RWPE2 (cell line): ENCODE measurements at regions not wholly inside any gene's neighbourhood (a gene's known extent, or its start where the extent isn't known, plus 50 kb on each side); places are given as distances from the start of the nearest gene placed in this dataset.

Experiments used
- ATAC-seq: fragments of 200-7000 bp; cut with Tn5 transposase; 3 replicates; pipeline ENCODE4 v1.9.1; 2021; ENCODE audit warnings: low read depth
- DNase-seq: peaks from one replicate; pipeline ENCODE4 v3.0.0-alpha.2; 2020; ENCODE audit warnings: low spot score
- H3K27ac ChIP-seq: fragments of 450-650 bp; 2 replicates; pipeline ENCODE4 v1.5.1; 2017; ENCODE audit warnings: mild to moderate bottlenecking; ENCODE audit not compliant: poor library complexity, severe bottlenecking
- H3K27me3 ChIP-seq: fragments of 250-450 bp; sonication (Bioruptor Pico); 2 replicates; pipeline ENCODE4 v1.5.1; 2021; ENCODE audit warnings: mild to moderate bottlenecking, moderate library complexity; ENCODE audit not compliant: insufficient read depth, poor library complexity, severe bottlenecking
- H3K36me3 ChIP-seq: fragments of 250-450 bp; sonication (Bioruptor Pico); 2 replicates; pipeline ENCODE4 v1.5.1; 2020; ENCODE audit warnings: low read depth, mild to moderate bottlenecking, moderate library complexity
- H3K4me1 ChIP-seq: fragments of 250-450 bp; sonication (Bioruptor Pico); 2 replicates; pipeline ENCODE4 v1.5.1; 2021; ENCODE audit warnings: mild to moderate bottlenecking, moderate library complexity; ENCODE audit not compliant: insufficient read depth, poor library complexity, severe bottlenecking
- H3K4me3 ChIP-seq: fragments of 250-450 bp; sonication (Bioruptor Pico); 2 replicates; pipeline ENCODE4 v1.5.1; 2021; ENCODE audit warnings: mild to moderate bottlenecking, moderate library complexity; ENCODE audit not compliant: severe bottlenecking
- H3K9me3 ChIP-seq: fragments of 250-450 bp; sonication (Bioruptor Pico); 2 replicates; pipeline ENCODE4 v1.5.1; 2021; ENCODE audit warnings: mild to moderate bottlenecking, moderate library complexity; ENCODE audit not compliant: severe bottlenecking
- TF ChIP-seq, protein P1 (sequence below): fragments of 450-650 bp; IDR thresholded peaks from one replicate; pipeline ENCODE4 v1.5.1; 2017; ENCODE audit warnings: mild to moderate bottlenecking, moderate library complexity; ENCODE audit not compliant: poor library complexity, severe bottlenecking

DNA sequence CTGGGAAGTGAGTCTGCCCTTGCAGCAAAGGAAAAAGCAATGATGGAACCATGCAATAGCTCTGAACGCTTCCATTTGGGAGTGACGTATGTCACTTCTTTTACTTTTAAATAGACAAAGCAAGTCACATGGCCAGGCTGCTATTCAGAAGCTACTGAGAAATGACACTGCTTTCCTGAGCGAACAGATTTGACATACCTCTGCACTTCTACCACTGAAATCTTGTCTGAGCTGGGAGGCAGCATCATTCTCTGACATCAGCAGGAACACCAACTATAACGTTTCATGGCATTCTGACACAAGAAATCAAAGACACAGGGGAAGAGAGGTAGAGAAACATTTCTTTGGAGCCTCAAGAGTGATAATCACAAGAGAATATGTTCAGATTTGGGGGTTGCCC, 271.1 kb downstream of the SNX13 start:
- no peak for ATAC-seq
- no peaks in the 10 kb centered on the region for H3K9me3 ChIP-seq
- H3K4me3 ChIP-seq: no peak overlapping the region
- H3K27me3 ChIP-seq: no peaks in the 10 kb centered on the region
- TF ChIP-seq, protein P1, sequence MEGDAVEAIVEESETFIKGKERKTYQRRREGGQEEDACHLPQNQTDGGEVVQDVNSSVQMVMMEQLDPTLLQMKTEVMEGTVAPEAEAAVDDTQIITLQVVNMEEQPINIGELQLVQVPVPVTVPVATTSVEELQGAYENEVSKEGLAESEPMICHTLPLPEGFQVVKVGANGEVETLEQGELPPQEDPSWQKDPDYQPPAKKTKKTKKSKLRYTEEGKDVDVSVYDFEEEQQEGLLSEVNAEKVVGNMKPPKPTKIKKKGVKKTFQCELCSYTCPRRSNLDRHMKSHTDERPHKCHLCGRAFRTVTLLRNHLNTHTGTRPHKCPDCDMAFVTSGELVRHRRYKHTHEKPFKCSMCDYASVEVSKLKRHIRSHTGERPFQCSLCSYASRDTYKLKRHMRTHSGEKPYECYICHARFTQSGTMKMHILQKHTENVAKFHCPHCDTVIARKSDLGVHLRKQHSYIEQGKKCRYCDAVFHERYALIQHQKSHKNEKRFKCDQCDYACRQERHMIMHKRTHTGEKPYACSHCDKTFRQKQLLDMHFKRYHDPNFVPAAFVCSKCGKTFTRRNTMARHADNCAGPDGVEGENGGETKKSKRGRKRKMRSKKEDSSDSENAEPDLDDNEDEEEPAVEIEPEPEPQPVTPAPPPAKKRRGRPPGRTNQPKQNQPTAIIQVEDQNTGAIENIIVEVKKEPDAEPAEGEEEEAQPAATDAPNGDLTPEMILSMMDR: no peak
- no peak overlapping the region for H3K27ac ChIP-seq
- H3K36me3 ChIP-seq: no peaks in the 10 kb centered on the region
- DNase-seq: no peak
- H3K4me1 ChIP-seq: peaks cover 6% of the 10 kb centered on the region

DNA sequence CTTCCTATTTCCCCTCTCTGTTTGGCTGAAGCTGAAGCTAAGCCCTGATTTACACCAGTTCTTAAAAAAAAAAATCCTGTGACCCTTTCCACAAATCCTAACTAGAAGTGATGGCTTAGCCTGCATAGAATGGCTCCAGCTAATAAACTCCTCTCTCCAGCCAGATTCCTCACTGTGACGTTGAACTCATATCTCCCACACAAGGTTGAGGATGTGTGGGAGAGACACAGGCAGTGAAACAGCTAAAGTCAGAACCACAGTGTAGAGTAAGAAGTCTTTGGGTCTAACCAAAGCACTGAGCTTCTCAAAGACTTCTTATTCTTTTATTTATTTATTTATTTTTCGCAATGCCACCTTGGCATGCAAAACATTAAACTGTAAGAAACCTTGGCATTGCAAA, 268.3 kb downstream of the SNX13 start:
- H3K4me1 ChIP-seq: peaks cover 17% of the 10 kb centered on the region
- H3K36me3 ChIP-seq: no peaks in the 10 kb centered on the region
- TF ChIP-seq, protein P1: no peak
- no peak overlapping the region for H3K27ac ChIP-seq
- no peaks in the 10 kb centered on the region for H3K9me3 ChIP-seq
- H3K27me3 ChIP-seq: no peaks in the 10 kb centered on the region
- DNase-seq (no peak), ATAC-seq (no peak)
- no peak overlapping the region for H3K4me3 ChIP-seq

DNA sequence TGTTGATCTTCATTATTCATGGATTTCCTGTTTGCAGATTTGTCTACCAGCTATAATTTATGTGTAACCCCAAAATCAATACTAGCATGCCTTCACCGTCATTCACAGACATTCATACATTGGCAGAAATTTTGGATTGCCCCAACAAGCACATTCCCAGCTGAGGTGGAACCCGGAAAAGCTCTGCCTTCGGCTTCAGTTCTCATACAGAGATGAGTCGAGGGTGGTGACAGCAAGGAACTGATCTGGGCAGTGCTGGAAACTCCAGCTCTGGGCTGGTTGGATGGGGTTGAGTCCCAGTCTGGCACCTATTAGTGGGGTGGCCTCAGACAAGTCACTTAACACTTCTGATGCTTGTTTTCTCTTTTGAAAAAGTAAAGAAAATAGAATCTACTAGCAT, 267.5 kb downstream of the SNX13 start:
- no peak for DNase-seq
- Histone ChIP-seq H3K27me3 (no peaks in the 10 kb centered on the region), H3K4me3 (no peak overlapping the region), H3K4me1 (peaks cover 25% of the 10 kb centered on the region), H3K9me3 (no peaks in the 10 kb centered on the region), H3K27ac (peak overlapping the region; percentile 96), H3K36me3 (no peaks in the 10 kb centered on the region)
- TF ChIP-seq, protein P1: no peak
- ATAC-seq: no peak

DNA sequence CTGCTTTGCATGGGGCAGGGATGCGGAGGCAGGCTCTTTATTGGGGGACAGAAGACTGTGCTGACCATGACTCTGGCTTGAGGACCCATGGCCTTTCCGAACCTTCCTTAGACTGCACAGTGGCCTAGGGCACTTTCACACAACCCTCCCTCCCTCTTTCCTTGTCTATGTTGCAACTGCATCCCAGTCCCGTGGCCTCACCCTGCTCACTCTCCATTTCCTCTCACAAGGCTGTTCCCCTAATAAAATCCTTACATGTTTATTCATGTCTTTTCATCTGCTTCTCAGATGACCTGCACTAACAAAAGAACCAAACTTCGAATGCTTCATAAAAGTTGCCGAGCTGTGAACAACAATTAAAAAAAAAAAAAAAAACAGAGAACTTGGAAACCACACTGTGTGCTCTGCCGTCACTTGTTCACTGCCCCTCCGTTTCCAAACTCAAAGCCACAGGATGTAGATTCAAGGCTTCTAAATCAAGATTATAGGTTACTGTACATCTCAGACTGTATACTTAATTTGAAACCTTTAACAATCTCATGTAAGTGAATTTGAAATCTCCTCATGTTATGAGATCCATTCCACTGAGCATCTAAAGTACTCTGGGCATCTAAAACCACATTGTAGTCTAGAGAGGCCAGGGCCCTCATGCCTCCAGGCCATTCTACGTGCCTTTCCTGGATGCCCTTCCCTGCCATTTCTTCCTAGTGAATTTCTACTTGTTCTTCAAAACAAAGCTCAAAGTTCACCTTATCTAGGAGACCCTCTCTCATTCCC, 265.9 kb downstream of the SNX13 start:
- TF ChIP-seq, protein P1: no peak
- Histone ChIP-seq H3K27me3 (no peaks in the 10 kb centered on the region), H3K9me3 (no peaks in the 10 kb centered on the region), H3K4me1 (peaks cover 35% of the 10 kb centered on the region), H3K27ac (peak overlapping the region; percentile 96), H3K4me3 (no peak overlapping the region), H3K36me3 (no peaks in the 10 kb centered on the region)
- ATAC-seq (peak; percentile 81), DNase-seq (peak; percentile 70)

DNA sequence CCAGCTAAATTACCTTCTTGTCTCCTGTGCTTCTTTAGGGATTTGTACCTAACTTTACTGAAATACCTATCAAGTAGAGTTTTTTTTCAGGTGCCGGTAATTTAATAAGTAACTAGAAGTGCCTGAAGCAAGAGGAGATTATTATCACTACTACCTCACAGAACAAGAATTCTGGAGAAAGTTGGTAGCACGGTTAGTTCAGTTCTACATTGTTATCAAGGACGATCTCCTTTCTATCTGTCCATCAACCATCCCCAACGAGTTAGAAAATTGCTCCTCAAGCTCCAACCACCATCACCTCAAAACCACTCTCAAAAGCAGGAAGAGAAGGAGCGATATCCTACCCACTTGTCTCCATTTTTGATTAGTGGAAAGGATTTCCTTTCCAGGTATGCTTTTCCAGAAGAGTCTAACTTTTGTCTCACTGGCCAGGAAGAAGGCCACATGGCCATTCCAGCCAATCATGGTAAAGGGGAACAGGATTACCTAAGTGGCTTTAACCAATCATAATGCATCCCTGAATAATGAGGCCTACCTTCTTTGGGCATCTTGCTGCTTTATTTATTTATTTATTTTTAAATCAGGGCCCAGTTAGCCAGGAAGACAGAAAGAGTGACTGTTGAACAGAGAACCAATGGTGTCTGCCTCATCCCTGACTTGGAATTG, 265.2 kb downstream of the SNX13 start:
- peaks cover 42% of the 10 kb centered on the region for H3K4me1 ChIP-seq
- no peaks in the 10 kb centered on the region for H3K9me3 ChIP-seq
- TF ChIP-seq, protein P1: no peak
- no peaks in the 10 kb centered on the region for H3K36me3 ChIP-seq
- H3K4me3 ChIP-seq: no peak overlapping the region
- H3K27me3 ChIP-seq: no peaks in the 10 kb centered on the region
- peak overlapping the region; percentile 96 for H3K27ac ChIP-seq
- ATAC-seq: no peak
- no peak for DNase-seq
